Heart left ventricle (tissue), 16 donors: ENCODE measurements at regions not wholly inside any gene's neighbourhood (a gene's known extent, or its start where the extent isn't known, plus 50 kb on each side); places are given as distances from the start of the nearest gene placed in this dataset.

Experiments used
- ATAC-seq, 4 donors: fragments of 200-7000 bp; cut with Tn5 transposase; one replicate each; pipeline ENCODE4 v1.9.1; 2020 to 2022; ENCODE audit warnings: moderate library complexity in 4 of 4, mild to moderate bottlenecking in 3 of 4, moderate number of reproducible peaks in 1 of 4
- DNase-seq, 5 donors: peaks; one replicate each; pipeline ENCODE4 v3.0.0-alpha.2; 2020
- H3K27ac ChIP-seq, 12 donors: fragments of 200-600 bp; sonication (generic) in 4 of 12; one replicate each; pipeline versions ENCODE4 v1.5.0 to v1.8.0; 2016 to 2022; ENCODE audit warnings: mild to moderate bottlenecking in 2 of 12
- H3K27me3 ChIP-seq, 9 donors: fragments of 200-600 bp; sonication (generic) in 2 of 9; one replicate each; pipeline versions ENCODE4 v1.5.1 to v1.8.0; 2016 to 2022; ENCODE audit warnings: mild to moderate bottlenecking in 3 of 9
- H3K36me3 ChIP-seq, 9 donors: fragments of 200-600 bp; sonication (generic) in 2 of 9; one replicate each; pipeline versions ENCODE4 v1.5.0 to v1.8.0; 2018 to 2022; ENCODE audit warnings: mild to moderate bottlenecking in 2 of 9
- H3K4me1 ChIP-seq, 12 donors: fragments of 200-600 bp; sonication (generic) in 4 of 12; one replicate each; pipeline versions ENCODE4 v1.5.0 to v1.8.0; 2016 to 2022; ENCODE audit warnings: mild to moderate bottlenecking in 3 of 12
- H3K4me3 ChIP-seq, 12 donors: fragments of 200-600 bp; sonication (generic) in 4 of 12; one replicate each; pipeline versions ENCODE4 v1.5.0 to v1.8.0; 2017 to 2022; ENCODE audit warnings: mild to moderate bottlenecking in 9 of 12, moderate library complexity in 4 of 12
- H3K9me3 ChIP-seq, 12 donors: fragments of 200-600 bp; sonication (generic) in 4 of 12; one replicate each; pipeline versions ENCODE4 v1.5.0 to v1.8.0; 2016 to 2022; ENCODE audit warnings: mild to moderate bottlenecking in 1 of 12
- CTCF ChIP-seq, 12 donors: fragments of 200-600 bp; sonication (generic) in 4 of 12; IDR thresholded peaks; one replicate each; pipeline versions ENCODE4 v1.5.0 to v1.8.0; 2018 to 2022; ENCODE audit warnings: antibody characterized with exemption in 12 of 12, mild to moderate bottlenecking in 5 of 12
- POLR2A ChIP-seq, 2 donors: fragments of 450-650 bp; IDR thresholded peaks; one replicate each; pipeline ENCODE4 v1.6.1; 2017; ENCODE audit warnings: antibody characterized with exemption in 2 of 2, mild to moderate bottlenecking in 2 of 2, moderate library complexity in 2 of 2
- WGBS, 4 donors: extraction: QIAGEN DNeasy Blood & Tissue Kit in 2 of 4; methylation state at CpG; one replicate each; pipeline versions ENCODE4 v1.1.5 to v1.1.7; 2013 to 2018; 5-methylcytosine and 5-hydroxymethylcytosine counted together
- intact Hi-C, 10 donors: fragments of 100-400 bp; cut with DNase I; formaldehyde crosslinking; loops; one replicate each; pipeline versions ENCODE4 v1.11.1 to v1.14.2; 2022
- donor health status: ischemic (EF 13 %, LVEDD 7.1; RV severe dilation, severe dysfunction).
- donor health status: healthy with polysubstance abuse.
- donor health status: DM: no; HTN: yes; CAD: no.
- donor health status: DM: no; HTN: no; CAD: no.
- donor health status: ischemic (EF 25% LVEDD 6.9; RV normal size, moderate dysfunction).
- donor health status: ischemic (EF 25% LVEDD 5.7; RV mildly dilated, moderate dysfunction).
- donor health status: healthy.
- donor health status: DM: yes; HTN: yes; CAD: no.
- donor health status: ischemic (EF 35%, LVEDD 5.7; RV mildly dilated, moderate dysfunction).
- donor health status: nonischemic (EF 11% LVEDD 7.7; RV severe dilation, severe dysfunction).
- donor health status: DM: yes; HTN: yes; CAD: no.
- donor health status: PGD.
- donor health status: ischemic (EF 29% LVEDD 5.4; RV normal size, mild dysfunction).
- donor health status: nonischemic (EF 23%, LVEDD 6.1; RV moderate dilation, normal function).

- peaks cover 0 to 14% (median 0%) of the 10 kb centered on the region in 9 donors for H3K27me3 ChIP-seq
- H3K4me3 ChIP-seq = no peak overlapping the region
- peaks cover 0 to 47% (median 0%) of the 10 kb centered on the region in 12 donors for H3K4me1 ChIP-seq
- no peak for TF ChIP-seq CTCF (IDR thresholded peaks at IDR 0.05)
- TF ChIP-seq POLR2A (IDR thresholded peaks at IDR 0.05) = no peak
- no peaks in the 10 kb centered on the region for H3K36me3 ChIP-seq
- intact Hi-C loops = loop anchor here in 1 of 10 donors (5.0 kb wide), 1 partner anchor 87 kb away; no protein-coding TSS in a partner anchor
- DNase-seq (no peak), ATAC-seq (no peak)
- H3K27ac ChIP-seq = no peak overlapping the region
- 79 to 92% (median 87%) methylated on average over 9 of the region's 9 CpGs for WGBS, 4 donors
- H3K9me3 ChIP-seq = no peaks in the 10 kb centered on the region
Measured at GRCh38 chrX:9354918-9355317, 109.9 kb upstream of the TBL1X start.

- no peak overlapping the region for H3K4me3 ChIP-seq
- H3K27ac ChIP-seq = no peak overlapping the region
- ATAC-seq = no peak
- peaks cover 0 to 41% (median 0%) of the 10 kb centered on the region in 12 donors for H3K4me1 ChIP-seq
- intact Hi-C loops = loop anchor here in 1 of 10 donors (5.0 kb wide), 1 partner anchor 87 kb away; no protein-coding TSS in a partner anchor
- 67 to 83% (median 81%) methylated on average over 9 of the region's 9 CpGs for WGBS, 4 donors
- TF ChIP-seq POLR2A (IDR thresholded peaks at IDR 0.05) = no peak
- no peak for TF ChIP-seq CTCF (IDR thresholded peaks at IDR 0.05)
- DNase-seq = no peak
- H3K9me3 ChIP-seq = no peaks in the 10 kb centered on the region
- H3K36me3 ChIP-seq = no peaks in the 10 kb centered on the region
- peaks cover 0 to 11% (median 0%) of the 10 kb centered on the region in 9 donors for H3K27me3 ChIP-seq
Measured at GRCh38 chrX:9355739-9356138, 109.1 kb upstream of the TBL1X start.

- TF ChIP-seq CTCF (IDR thresholded peaks at IDR 0.05) = no peak
- no peak for TF ChIP-seq POLR2A (IDR thresholded peaks at IDR 0.05)
- no peaks in the 10 kb centered on the region for H3K9me3 ChIP-seq
- intact Hi-C loops = loop anchor here in 1 of 10 donors (5.0 kb wide), 1 partner anchor 85 kb away; no protein-coding TSS in a partner anchor
- WGBS, 4 donors = 81 to 95% (median 94%) methylated on average over 5 of the region's 5 CpGs
- no peaks in the 10 kb centered on the region for H3K36me3 ChIP-seq
- ATAC-seq = no peak
- peaks cover 0 to 11% (median 0%) of the 10 kb centered on the region in 9 donors for H3K27me3 ChIP-seq
- no peak overlapping the region for H3K4me3 ChIP-seq
- DNase-seq = no peak
- H3K27ac ChIP-seq = no peak overlapping the region
- H3K4me1 ChIP-seq = peaks cover 0 to 31% (median 0%) of the 10 kb centered on the region in 12 donors
Measured at GRCh38 chrX:9356846-9357245, 108.0 kb upstream of the TBL1X start.

GRCh38 chrX:9357518-9358114 lies 107.2 kb upstream of the TBL1X start:
- Histone ChIP-seq H3K36me3 (no peaks in the 10 kb centered on the region), H3K9me3 (no peaks in the 10 kb centered on the region), H3K27ac (no peak overlapping the region), H3K27me3 (peaks cover 0 to 11% (median 0%) of the 10 kb centered on the region in 9 donors), H3K4me3 (no peak overlapping the region), H3K4me1 (peaks cover 0 to 23% (median 0%) of the 10 kb centered on the region in 12 donors)
- WGBS, 4 donors = 80 to 92% (median 84%) methylated on average over 7 of the region's 7 CpGs
- DNase-seq (no peak), ATAC-seq (no peak)
- intact Hi-C loops = loop anchor here in 1 of 10 donors (5.0 kb wide), 1 partner anchor 85 kb away; no protein-coding TSS in a partner anchor
- no peak for TF ChIP-seq CTCF (IDR thresholded peaks at IDR 0.05)
- no peak for TF ChIP-seq POLR2A (IDR thresholded peaks at IDR 0.05)
